Fibroblast of villous mesenchyme (primary cell): ENCODE measurements at regions not wholly inside any gene's neighbourhood (a gene's known extent, or its start where the extent isn't known, plus 50 kb on each side); places are given as distances from the start of the nearest gene placed in this dataset.

Experiments used
- DNase-seq: peaks from one replicate; pipeline ENCODE4 v3.0.0-alpha.2; 2010; ENCODE audit warnings: low read depth
- H3K4me3 ChIP-seq: 2 replicates; pipeline ENCODE4 v1.5.1; 2011; ENCODE audit warnings: low read depth, mild to moderate bottlenecking, low read length
- CTCF ChIP-seq: IDR thresholded peaks from 2 replicates; pipeline ENCODE4 v1.5.1; 2012; ENCODE audit warnings: low read depth, mild to moderate bottlenecking, low read length; ENCODE audit not compliant: insufficient read depth

DNA sequence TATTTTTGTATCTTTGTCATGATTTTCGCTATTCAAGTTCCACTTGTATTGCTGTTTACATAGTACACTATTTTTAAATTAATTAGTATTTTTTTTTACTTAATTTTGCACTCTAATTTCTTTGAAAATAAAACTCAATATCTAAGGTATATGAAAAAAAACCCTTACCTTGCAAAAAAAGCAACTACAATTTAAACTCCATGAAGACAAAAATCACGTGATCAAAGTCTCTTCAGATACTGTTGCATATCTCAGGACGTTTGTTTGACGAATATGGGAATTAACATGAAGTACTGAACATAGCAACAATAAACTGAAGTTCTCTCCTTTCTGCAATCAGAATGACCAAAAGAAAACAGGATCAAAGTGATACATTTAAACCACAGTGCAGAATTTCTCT is 968.4 kb upstream of the SEL1L start:
- DNase-seq = no peak
- no peak for TF ChIP-seq CTCF
- H3K4me3 ChIP-seq = no peak overlapping the region

- DNase-seq = no peak
- no peak for TF ChIP-seq CTCF
- H3K4me3 ChIP-seq = no peak overlapping the region
Measured at GRCh38 chr14:82504894-82505293, 971.2 kb upstream of the SEL1L start.

- no peak for DNase-seq
- no peak overlapping the region for H3K4me3 ChIP-seq
- TF ChIP-seq CTCF = no peak
Measured at GRCh38 chr14:82510007-82510406, 976.4 kb upstream of the SEL1L start.

DNA sequence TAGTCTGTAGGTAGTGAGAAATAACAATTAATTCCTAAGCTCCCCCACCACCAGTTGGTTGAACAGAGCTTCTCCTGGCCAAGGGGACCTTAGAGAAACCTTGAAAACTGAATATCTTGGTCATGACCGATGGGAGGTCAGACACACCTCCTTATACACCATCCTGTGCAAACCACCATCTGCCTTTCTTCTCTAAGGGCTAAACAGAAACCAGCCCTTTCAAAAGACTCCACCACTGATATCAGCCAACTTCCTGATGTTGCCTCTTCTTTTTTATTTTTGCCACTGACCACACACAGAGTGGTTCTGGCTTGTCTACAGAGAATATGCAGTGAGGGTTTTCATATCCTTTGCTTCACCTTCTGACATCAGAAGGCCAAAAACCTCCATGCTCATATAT is 977.7 kb upstream of the SEL1L start:
- no peak overlapping the region for H3K4me3 ChIP-seq
- DNase-seq = no peak
- TF ChIP-seq CTCF = no peak

DNA sequence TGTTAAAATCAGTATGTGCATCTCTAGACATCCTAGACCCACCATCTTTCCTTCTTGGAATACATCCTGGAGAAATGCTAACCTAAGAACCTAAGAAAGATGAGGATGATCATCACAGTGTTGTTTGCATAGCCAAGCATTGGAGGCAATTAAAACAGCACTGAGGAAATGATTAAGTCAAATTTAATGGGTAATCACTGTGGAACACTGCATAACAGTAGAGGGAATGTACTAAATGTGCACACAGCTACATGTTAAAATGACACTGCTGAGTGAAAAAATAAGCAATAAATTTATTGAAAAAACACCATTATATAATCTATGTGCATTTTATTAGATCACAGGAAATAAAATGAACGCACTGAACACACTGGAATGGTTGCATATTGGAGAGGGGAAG is 987.1 kb upstream of the SEL1L start:
- DNase-seq = no peak
- H3K4me3 ChIP-seq = no peak overlapping the region
- TF ChIP-seq CTCF = no peak

GRCh38 chr14:82521191-82521590 is 987.5 kb upstream of the SEL1L start:
- TF ChIP-seq CTCF = no peak
- no peak overlapping the region for H3K4me3 ChIP-seq
- no peak for DNase-seq

- no peak overlapping the region for H3K4me3 ChIP-seq
- TF ChIP-seq CTCF = no peak
- no peak for DNase-seq
Measured at GRCh38 chr14:82528016-82528415, 994.4 kb upstream of the SEL1L start.
